Neural cell (in vitro differentiated cells): ENCODE measurements at regions not wholly inside any gene's neighbourhood (a gene's known extent, or its start where the extent isn't known, plus 50 kb on each side); places are given as distances from the start of the nearest gene placed in this dataset.

Experiments
- H2AFZ ChIP-seq: fragments of 200-600, 300-800 bp; sonication (generic), shearing (Covaris generic); 2 replicates; pipeline ENCODE4 v1.6.0; 2014; ENCODE audit warnings: low read depth, mild to moderate bottlenecking, antibody characterized with exemption, low read length, moderate library complexity
- H3F3A ChIP-seq: fragments of 200-600 bp; shearing (Covaris generic); 2 replicates; pipeline ENCODE4 v1.6.1; 2016; ENCODE audit warnings: mild to moderate bottlenecking, moderate library complexity, mixed read lengths, antibody characterized with exemption, low read length; ENCODE audit not compliant: insufficient read depth, poor library complexity, severe bottlenecking
- H3K27ac ChIP-seq: fragments of 200-600, 300-800 bp; sonication (generic), shearing (Covaris generic); 2 replicates; pipeline ENCODE4 v1.5.1; 2014; ENCODE audit warnings: mild to moderate bottlenecking, low read length, moderate library complexity
- H3K27me3 ChIP-seq: fragments of 300-800, 200-600 bp; sonication (generic), shearing (Covaris generic); 2 replicates; pipeline ENCODE4 v1.6.0; 2014; ENCODE audit warnings: mild to moderate bottlenecking, low read depth, low read length, moderate library complexity; ENCODE audit not compliant: insufficient read depth
- H3K36me3 ChIP-seq: fragments of 300-800, 200-600 bp; sonication (generic), shearing (Covaris generic); 2 replicates; pipeline ENCODE4 v1.5.1; 2014; ENCODE audit warnings: mild to moderate bottlenecking, antibody characterized with exemption, low read length, moderate library complexity; ENCODE audit not compliant: insufficient read depth
- H3K4me2 ChIP-seq: fragments of 300-800, 200-600 bp; sonication (generic), shearing (Covaris generic); 2 replicates; pipeline ENCODE4 v1.6.0; 2014; ENCODE audit warnings: mild to moderate bottlenecking, low read length
- H3K4me3 ChIP-seq: fragments of 300-800, 200-600 bp; sonication (generic), shearing (Covaris generic); 2 replicates; pipeline ENCODE4 v1.5.1; 2014; ENCODE audit warnings: mild to moderate bottlenecking, low read length, moderate library complexity
- H3K79me2 ChIP-seq: fragments of 200-600 bp; shearing (Covaris generic); replicated peaks from 2 replicates; pipeline ENCODE4 v1.6.0; 2014; ENCODE audit warnings: mild to moderate bottlenecking, low read length, moderate library complexity; ENCODE audit not compliant: insufficient read depth
- H3K9ac ChIP-seq: fragments of 300-800, 200-600 bp; sonication (generic), shearing (Covaris generic); 2 replicates; pipeline ENCODE4 v1.6.1; 2016; ENCODE audit warnings: mild to moderate bottlenecking, low read length, mixed read lengths
- H3K9me2 ChIP-seq: fragments of 200-600 bp; shearing (Covaris generic); 2 replicates; pipeline ENCODE4 v1.6.1; 2016; ENCODE audit warnings: mild to moderate bottlenecking, low read length, mixed read lengths; ENCODE audit not compliant: insufficient read depth
- H3K9me3 ChIP-seq: fragments of 200-600, 300-800 bp; sonication (generic), shearing (Covaris generic); 2 replicates; pipeline ENCODE4 v1.6.1; 2016; ENCODE audit warnings: mild to moderate bottlenecking, mixed run types, low read length, moderate library complexity, mixed read lengths
- H4K20me1 ChIP-seq: fragments of 200-600 bp; shearing (Covaris generic); 2 replicates; pipeline ENCODE4 v1.6.1; 2016; ENCODE audit warnings: mild to moderate bottlenecking, mixed run types; ENCODE audit not compliant: insufficient read depth
- CTCF ChIP-seq: fragments of 450-650 bp; IDR thresholded peaks from 2 replicates; pipeline ENCODE4 v1.5.1; 2014; ENCODE audit warnings: antibody characterized with exemption, mild to moderate bottlenecking, moderate library complexity; ENCODE audit not compliant: poor library complexity, severe bottlenecking
- EP300 ChIP-seq: fragments of 450-650 bp; conservative IDR thresholded peaks from 2 replicates; pipeline ENCODE4 v1.6.1; 2014; ENCODE audit warnings: antibody characterized with exemption, mild to moderate bottlenecking, moderate library complexity; ENCODE audit not compliant: poor library complexity, severe bottlenecking
- EZH2 ChIP-seq: fragments of 200-600, 300-800 bp; shearing (Covaris generic), sonication (generic); IDR thresholded peaks from 2 replicates; pipeline ENCODE4 v1.6.1; 2014; ENCODE audit warnings: antibody characterized with exemption, low read length, borderline replicate concordance, mild to moderate bottlenecking; ENCODE audit not compliant: insufficient read depth, poor library complexity, severe bottlenecking
- MXI1 ChIP-seq: fragments of 450-650 bp; conservative IDR thresholded peaks from 2 replicates; pipeline ENCODE4 v1.6.1; 2014; ENCODE audit warnings: antibody characterized with exemption, mild to moderate bottlenecking; ENCODE audit not compliant: poor library complexity, severe bottlenecking
- POLR2AphosphoS5 ChIP-seq: IDR thresholded peaks from 2 replicates; pipeline ENCODE4 v1.6.1; 2012
- RAD21 ChIP-seq: fragments of 450-650 bp; conservative IDR thresholded peaks from 2 replicates; pipeline ENCODE4 v1.6.1; 2014; ENCODE audit warnings: antibody characterized with exemption, mild to moderate bottlenecking, moderate library complexity
- REST ChIP-seq: IDR thresholded peaks from 2 replicates; pipeline ENCODE4 v1.6.1; 2012; ENCODE audit warnings: borderline replicate concordance
- SMC3 ChIP-seq: fragments of 450-650 bp; conservative IDR thresholded peaks from 2 replicates; pipeline ENCODE4 v1.6.1; 2014; ENCODE audit warnings: antibody characterized with exemption, mild to moderate bottlenecking, moderate library complexity; ENCODE audit not compliant: poor library complexity
- TAF1 ChIP-seq: IDR thresholded peaks from 2 replicates; pipeline ENCODE4 v1.6.1; 2012; ENCODE audit warnings: low read depth

DNA sequence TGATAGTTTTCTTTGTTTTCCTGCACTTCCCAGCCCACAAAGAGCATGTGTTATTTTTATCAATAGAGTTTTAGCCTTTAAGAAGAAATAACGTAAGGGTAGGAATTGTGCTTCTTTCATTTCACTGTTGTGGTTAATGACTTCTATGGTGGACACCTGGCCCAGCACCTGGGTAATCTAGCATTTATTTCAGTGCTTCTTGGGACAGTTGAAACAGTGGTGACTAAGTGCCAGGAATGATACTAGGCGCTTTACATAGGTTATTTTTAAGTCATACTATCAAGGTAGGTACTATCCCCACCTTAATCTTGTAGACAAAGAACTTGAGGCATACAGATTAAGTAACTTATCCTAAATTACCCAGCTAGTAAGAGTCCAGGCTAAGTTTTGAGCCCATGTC lies 243.8 kb downstream of the SOX2 start:
- H3K9me3 ChIP-seq, result no peaks in the 10 kb centered on the region
- no peak overlapping the region for H3K4me3 ChIP-seq
- H2AFZ ChIP-seq, result no peak overlapping the region
- H3F3A ChIP-seq, result no peaks in the 10 kb centered on the region
- H3K27me3 ChIP-seq, result no peaks in the 10 kb centered on the region
- no peak overlapping the region for H3K27ac ChIP-seq
- TF ChIP-seq SMC3, result no peak
- no peak for TF ChIP-seq MXI1
- TF ChIP-seq RAD21, result no peak
- TF ChIP-seq CTCF, result no peak
- no peak for TF ChIP-seq EZH2
- TF ChIP-seq EP300, result no peak
- TF ChIP-seq REST, result no peak
- no peak for TF ChIP-seq POLR2AphosphoS5
- TF ChIP-seq TAF1, result no peak
- H3K36me3 ChIP-seq, result no peaks in the 10 kb centered on the region
- H3K79me2 ChIP-seq, result no peaks in the 10 kb centered on the region
- H4K20me1 ChIP-seq, result no peaks in the 10 kb centered on the region
- no peaks in the 10 kb centered on the region for H3K9me2 ChIP-seq
- no peak overlapping the region for H3K9ac ChIP-seq
- no peak overlapping the region for H3K4me2 ChIP-seq

DNA sequence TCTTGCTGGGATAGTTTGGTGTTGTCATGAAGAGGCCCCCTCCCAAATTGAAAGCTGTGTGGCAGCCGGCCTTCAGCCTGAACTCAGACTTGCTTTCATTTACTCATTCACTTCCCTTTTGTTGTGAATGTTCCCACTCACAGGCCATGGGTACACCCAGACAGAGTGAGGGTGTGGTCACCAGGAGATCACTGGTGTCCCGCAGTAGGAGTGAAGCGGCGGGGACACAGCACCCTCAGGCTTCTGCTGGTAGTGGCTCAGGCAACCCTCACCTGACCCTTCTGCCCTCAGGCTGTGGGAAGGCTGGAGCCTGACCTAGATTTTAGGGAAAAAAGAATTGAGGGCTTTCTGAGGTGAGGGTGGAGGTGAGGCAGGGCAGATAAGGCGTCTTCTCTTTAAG lies 244.4 kb downstream of the SOX2 start:
- H4K20me1 ChIP-seq, result no peaks in the 10 kb centered on the region
- no peak overlapping the region for H3K4me2 ChIP-seq
- no peak overlapping the region for H3K9ac ChIP-seq
- no peaks in the 10 kb centered on the region for H3K9me3 ChIP-seq
- H3K27me3 ChIP-seq, result no peaks in the 10 kb centered on the region
- H3K4me3 ChIP-seq, result no peak overlapping the region
- no peak overlapping the region for H3K27ac ChIP-seq
- H3K79me2 ChIP-seq, result no peaks in the 10 kb centered on the region
- TF ChIP-seq POLR2AphosphoS5, result no peak
- no peak for TF ChIP-seq CTCF
- no peak for TF ChIP-seq REST
- TF ChIP-seq EP300, result no peak
- TF ChIP-seq EZH2, result no peak
- TF ChIP-seq SMC3, result no peak
- TF ChIP-seq TAF1, result no peak
- TF ChIP-seq MXI1, result no peak
- TF ChIP-seq RAD21, result no peak
- H2AFZ ChIP-seq, result no peak overlapping the region
- H3K36me3 ChIP-seq, result no peaks in the 10 kb centered on the region
- no peaks in the 10 kb centered on the region for H3F3A ChIP-seq
- H3K9me2 ChIP-seq, result no peaks in the 10 kb centered on the region
